ENCODE measurements at regions not wholly inside any gene's neighbourhood (a gene's known extent, or its start where the extent isn't known, plus 50 kb on each side); places are given as distances from the start of the nearest gene placed in this dataset.
"Not testable (repeated sequence)": the region's sequence is repeated elsewhere in the genome, so short reads cannot be mapped to it uniquely, and the experiment has no call there.

DNA sequence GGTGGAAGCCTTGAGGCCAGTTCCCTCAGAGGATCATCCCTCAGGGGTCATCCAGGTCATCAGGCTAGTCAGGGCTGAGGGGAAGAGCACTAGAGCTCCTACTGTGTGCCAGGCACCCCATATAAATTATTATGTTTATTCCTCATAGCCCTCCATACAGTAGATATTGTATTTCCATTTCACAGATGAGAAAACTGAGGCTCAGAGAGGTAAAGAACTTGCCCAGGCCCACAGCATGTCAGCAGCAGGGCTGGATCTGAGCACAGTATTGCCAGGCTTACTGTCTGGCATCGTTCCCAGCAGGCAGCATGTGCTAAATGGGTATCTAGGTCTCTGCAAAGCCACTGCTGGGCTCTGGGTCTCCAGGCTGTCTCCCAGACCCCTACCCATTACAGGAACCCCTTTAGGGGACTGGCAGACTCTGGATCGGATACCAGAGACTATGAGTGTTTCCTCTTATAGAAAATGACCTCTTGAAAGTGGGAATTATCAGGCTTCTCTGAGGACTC is 153.3 kb downstream of the PTPRU start:
- no peak for FAIRE-seq
- no peak for TF ChIP-seq TAF1 (IDR thresholded peaks at IDR 0.05; ENCODE audit: borderline replicate concordance, low read depth, low read length)
- TF ChIP-seq POLR2AphosphoS5 (IDR thresholded peaks at IDR 0.05; ENCODE audit: low read depth, low read length) = no peak
- no peak for TF ChIP-seq POLR2A (IDR thresholded peaks at IDR 0.05; ENCODE audit: low read depth, low read length)
- no peak for DNase-seq (ENCODE audit: insufficient read length)

GRCh38 chr1:29388884-29389283 is 152.6 kb downstream of the PTPRU start:
- TF ChIP-seq TAF1 (IDR thresholded peaks at IDR 0.05; ENCODE audit: borderline replicate concordance, low read depth, low read length) (no peak), POLR2AphosphoS5 (IDR thresholded peaks at IDR 0.05; ENCODE audit: low read depth, low read length) (no peak), POLR2A (IDR thresholded peaks at IDR 0.05; ENCODE audit: low read depth, low read length) (no peak)
- DNase-seq (ENCODE audit: insufficient read length) = no peak

GRCh38 chr1:29388170-29388569 is 151.8 kb downstream of the PTPRU start:
- TF ChIP-seq TAF1 (IDR thresholded peaks at IDR 0.05; ENCODE audit: borderline replicate concordance, low read depth, low read length) (no peak), POLR2A (IDR thresholded peaks at IDR 0.05; ENCODE audit: low read depth, low read length) (no peak), POLR2AphosphoS5 (IDR thresholded peaks at IDR 0.05; ENCODE audit: low read depth, low read length) (no peak)
- no peak for FAIRE-seq
- no peak for DNase-seq (ENCODE audit: insufficient read length)

More at GRCh38 chr1:29388884-29389283, 152.6 kb downstream of the PTPRU start:
- no peak for FAIRE-seq

DNA sequence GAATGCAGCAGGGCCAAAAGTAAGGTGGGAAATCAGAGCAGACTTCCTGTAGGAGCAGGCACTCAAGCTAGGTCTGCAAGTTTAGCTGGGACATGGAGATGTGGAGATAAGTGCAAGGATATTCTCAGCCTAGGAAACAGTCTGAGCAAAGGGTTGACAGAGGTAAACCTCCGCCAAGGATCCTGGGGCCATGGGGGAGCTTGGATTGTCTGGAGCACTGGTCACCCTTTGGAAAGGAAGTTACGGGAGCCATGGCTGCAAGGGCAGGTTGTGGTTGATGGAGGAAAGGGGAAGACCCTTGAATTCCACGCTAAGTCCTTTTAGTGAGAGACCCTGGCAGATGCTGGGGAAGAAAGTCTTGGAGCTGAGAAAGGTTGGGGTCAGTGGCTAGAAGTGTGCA is 150.9 kb downstream of the PTPRU start:
- TF ChIP-seq TAF1 (IDR thresholded peaks at IDR 0.05; ENCODE audit: borderline replicate concordance, low read depth, low read length) (no peak), POLR2A (IDR thresholded peaks at IDR 0.05; ENCODE audit: low read depth, low read length) (no peak), POLR2AphosphoS5 (IDR thresholded peaks at IDR 0.05; ENCODE audit: low read depth, low read length) (no peak)
- FAIRE-seq = no peak

GRCh38 chr1:29386453-29386852 is 150.1 kb downstream of the PTPRU start:
- not testable (repeated sequence) for FAIRE-seq; DNase-seq (ENCODE audit: insufficient read length)

More for the DNA sequence above, 150.9 kb downstream of the PTPRU start:
- DNase-seq (ENCODE audit: insufficient read length) = no peak

DNA sequence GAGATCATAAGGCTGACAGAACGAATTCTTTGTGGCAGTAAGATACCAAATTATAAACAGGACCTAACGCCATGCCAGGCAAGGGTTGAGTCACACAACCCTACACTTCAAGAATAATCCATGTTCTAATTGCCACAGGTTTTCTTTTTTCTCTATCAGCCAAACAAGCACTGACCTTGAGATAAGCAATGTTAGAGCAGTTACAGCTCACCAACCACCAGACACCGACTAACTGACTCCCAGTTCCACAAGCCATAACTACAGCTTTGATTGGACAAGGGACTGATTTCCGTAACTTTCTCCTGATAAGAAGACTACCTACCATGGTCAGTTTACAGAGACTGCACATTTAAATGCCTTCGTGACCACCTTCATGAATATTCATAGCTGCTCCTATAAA is 149.6 kb downstream of the PTPRU start:
- TF ChIP-seq TAF1 (IDR thresholded peaks at IDR 0.05; ENCODE audit: borderline replicate concordance, low read depth, low read length) (no peak), POLR2AphosphoS5 (IDR thresholded peaks at IDR 0.05; ENCODE audit: low read depth, low read length) (no peak), POLR2A (IDR thresholded peaks at IDR 0.05; ENCODE audit: low read depth, low read length) (no peak)
- FAIRE-seq = no peak
- no peak for DNase-seq (ENCODE audit: insufficient read length)

GRCh38 chr1:29384496-29385015 is 148.2 kb downstream of the PTPRU start:
- TF ChIP-seq POLR2AphosphoS5 (IDR thresholded peaks at IDR 0.05; ENCODE audit: low read depth, low read length) (no peak), TAF1 (IDR thresholded peaks at IDR 0.05; ENCODE audit: borderline replicate concordance, low read depth, low read length) (no peak), POLR2A (IDR thresholded peaks at IDR 0.05; ENCODE audit: low read depth, low read length) (no peak)
- no peak for FAIRE-seq
- no peak for DNase-seq (ENCODE audit: insufficient read length)

- FAIRE-seq = no peak
Observed at GRCh38 chr1:29383746-29384371, 147.5 kb downstream of the PTPRU start.

GRCh38 chr1:29382851-29383745 is 146.8 kb downstream of the PTPRU start:
- DNase-seq (ENCODE audit: insufficient read length) (no peak), FAIRE-seq (no peak)
- TF ChIP-seq TAF1 (IDR thresholded peaks at IDR 0.05; ENCODE audit: borderline replicate concordance, low read depth, low read length) (no peak), POLR2A (IDR thresholded peaks at IDR 0.05; ENCODE audit: low read depth, low read length) (no peak), POLR2AphosphoS5 (IDR thresholded peaks at IDR 0.05; ENCODE audit: low read depth, low read length) (no peak)

More at GRCh38 chr1:29383746-29384371, 147.5 kb downstream of the PTPRU start:
- DNase-seq (ENCODE audit: insufficient read length) = no peak
- TF ChIP-seq POLR2AphosphoS5 (IDR thresholded peaks at IDR 0.05; ENCODE audit: low read depth, low read length) (no peak), TAF1 (IDR thresholded peaks at IDR 0.05; ENCODE audit: borderline replicate concordance, low read depth, low read length) (no peak), POLR2A (IDR thresholded peaks at IDR 0.05; ENCODE audit: low read depth, low read length) (no peak)

- FAIRE-seq (no peak), DNase-seq (ENCODE audit: insufficient read length) (no peak)
- TF ChIP-seq POLR2A (IDR thresholded peaks at IDR 0.05; ENCODE audit: low read depth, low read length) = no peak
- TF ChIP-seq POLR2AphosphoS5 (IDR thresholded peaks at IDR 0.05; ENCODE audit: low read depth, low read length) = no peak
- TF ChIP-seq TAF1 (IDR thresholded peaks at IDR 0.05; ENCODE audit: borderline replicate concordance, low read depth, low read length) = no peak
Observed at GRCh38 chr1:29381426-29381825, 145.1 kb downstream of the PTPRU start.

DNA sequence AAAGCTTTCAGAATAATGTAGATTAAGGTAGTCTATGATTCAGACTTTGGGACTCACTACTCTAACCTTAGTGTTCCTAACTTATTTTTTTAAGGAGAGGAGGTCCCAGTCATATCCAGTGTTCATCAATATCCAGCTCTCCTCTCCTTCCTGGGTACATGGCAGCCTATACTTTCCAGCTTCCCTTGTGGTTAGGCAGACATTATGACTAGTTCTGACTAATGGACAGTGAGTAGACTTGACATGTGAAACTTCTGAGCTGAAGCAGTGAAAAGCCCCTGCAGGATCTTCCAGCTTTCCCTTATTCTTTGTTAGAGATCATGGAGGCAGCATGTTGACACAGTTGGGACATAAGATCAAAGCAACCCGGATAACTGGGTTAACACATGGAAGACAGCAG is 144.2 kb downstream of the PTPRU start:
- DNase-seq (ENCODE audit: insufficient read length) (no peak), FAIRE-seq (no peak)
- no peak for TF ChIP-seq POLR2A (IDR thresholded peaks at IDR 0.05; ENCODE audit: low read depth, low read length)
- no peak for TF ChIP-seq POLR2AphosphoS5 (IDR thresholded peaks at IDR 0.05; ENCODE audit: low read depth, low read length)
- TF ChIP-seq TAF1 (IDR thresholded peaks at IDR 0.05; ENCODE audit: borderline replicate concordance, low read depth, low read length) = no peak
